Mesenchymal stem cell (in vitro differentiated cells and primary cell): ENCODE measurements at regions not wholly inside any gene's neighbourhood (a gene's known extent, or its start where the extent isn't known, plus 50 kb on each side); places are given as distances from the start of the nearest gene placed in this dataset.

Experiments
- DNase-seq: peaks from one replicate; pipeline ENCODE4 v3.0.0-alpha.2; 2013
- H2AFZ ChIP-seq: one replicate; pipeline ENCODE4 v1.6.1; 2013; ENCODE audit warnings: low read depth, mild to moderate bottlenecking, control low read depth, inconsistent platforms, low read length, moderate library complexity
- H2AK5ac ChIP-seq: 2 replicates; pipeline ENCODE4 v1.6.1; 2013; ENCODE audit warnings: low read length, moderate library complexity, mild to moderate bottlenecking, inconsistent platforms; ENCODE audit not compliant: severe bottlenecking
- H2BK120ac ChIP-seq: one replicate; pipeline ENCODE4 v1.6.1; 2013; ENCODE audit warnings: low read depth, mild to moderate bottlenecking, inconsistent platforms, low read length, moderate library complexity
- H2BK12ac ChIP-seq, 2 experiments: one replicate each; pipeline ENCODE4 v1.6.1; 2013; ENCODE audit warnings: inconsistent platforms in 2 of 2, low read length in 2 of 2, mild to moderate bottlenecking in 2 of 2, moderate library complexity in 2 of 2, control low read depth in 1 of 2
- H2BK15ac ChIP-seq: one replicate; pipeline ENCODE4 v1.6.1; 2013; ENCODE audit warnings: mild to moderate bottlenecking, low read depth, inconsistent platforms; ENCODE audit not compliant: poor library complexity, severe bottlenecking
- H2BK5ac ChIP-seq: 2 replicates; pipeline ENCODE4 v1.6.1; 2013; ENCODE audit warnings: low read depth, mild to moderate bottlenecking, low read length, control low read depth, inconsistent platforms; ENCODE audit not compliant: poor library complexity, severe bottlenecking
- H3K14ac ChIP-seq, 2 experiments: one replicate each; pipeline ENCODE4 v1.6.1; 2013; ENCODE audit warnings: inconsistent platforms in 2 of 2, low read length in 2 of 2, control low read depth in 1 of 2, mild to moderate bottlenecking in 1 of 2, moderate library complexity in 1 of 2
- H3K18ac ChIP-seq, 2 experiments: one replicate each; pipeline ENCODE4 v1.6.1; 2013; ENCODE audit warnings: inconsistent platforms in 2 of 2, low read length in 2 of 2, control low read depth in 1 of 2, low read depth in 1 of 2, mild to moderate bottlenecking in 1 of 2
- H3K23ac ChIP-seq, 2 experiments: one replicate each; pipeline ENCODE4 v1.6.1; 2013; ENCODE audit warnings: inconsistent platforms in 2 of 2, low read length in 2 of 2, mild to moderate bottlenecking in 2 of 2, moderate library complexity in 2 of 2, control low read depth in 1 of 2
- H3K27ac ChIP-seq: 2 replicates; pipeline ENCODE4 v1.5.1; 2013; ENCODE audit warnings: mild to moderate bottlenecking, moderate library complexity, low read length, control low read depth, inconsistent platforms; ENCODE audit not compliant: poor library complexity, severe bottlenecking
- H3K27me3 ChIP-seq, 2 experiments: 2 replicates each; pipeline versions ENCODE4 v1.6.1 to v1.7.0; 2013; ENCODE audit warnings: low read length in 2 of 2, mild to moderate bottlenecking in 2 of 2, moderate library complexity in 2 of 2, control low read depth in 1 of 2, inconsistent platforms in 1 of 2; ENCODE audit not compliant: control insufficient read depth in 1 of 2, insufficient read depth in 1 of 2
- H3K36me3 ChIP-seq, 2 experiments: 2 replicates each; pipeline versions ENCODE4 v1.6.1 to v1.7.0; 2013; ENCODE audit warnings: low read length in 2 of 2, control low read depth in 1 of 2, inconsistent platforms in 1 of 2, low read depth in 1 of 2, mild to moderate bottlenecking in 1 of 2; ENCODE audit not compliant: insufficient read depth in 2 of 2, control insufficient read depth in 1 of 2
- H3K4ac ChIP-seq, 2 experiments: one replicate each; pipeline ENCODE4 v1.6.1; 2013; ENCODE audit warnings: inconsistent platforms in 2 of 2, low read length in 2 of 2, mild to moderate bottlenecking in 2 of 2, moderate library complexity in 2 of 2, control low read depth in 1 of 2, low read depth in 1 of 2
- H3K4me1 ChIP-seq: 2 replicates; pipeline ENCODE4 v1.6.1; 2013; ENCODE audit warnings: low read depth, low read length, control low read depth; ENCODE audit not compliant: control insufficient read depth, insufficient read depth
- H3K4me2 ChIP-seq: 2 replicates; pipeline ENCODE4 v1.6.1; 2013; ENCODE audit warnings: low read length, mild to moderate bottlenecking, inconsistent platforms; ENCODE audit not compliant: poor library complexity, severe bottlenecking
- H3K4me3 ChIP-seq, 2 experiments: 2 replicates each; pipeline versions ENCODE4 v1.5.1 to v1.7.0; 2013; ENCODE audit warnings: low read length in 2 of 2, mild to moderate bottlenecking in 2 of 2, control low read depth in 1 of 2, low read depth in 1 of 2; ENCODE audit not compliant: insufficient read depth in 1 of 2
- H3K79me1 ChIP-seq: replicated peaks from 2 replicates; pipeline ENCODE4 v1.6.1; 2013; ENCODE audit warnings: mild to moderate bottlenecking, control low read depth, low read length, inconsistent platforms; ENCODE audit not compliant: poor library complexity, severe bottlenecking
- H3K9ac ChIP-seq: 2 replicates; pipeline ENCODE4 v1.7.0; 2013; ENCODE audit warnings: mild to moderate bottlenecking, low read length, moderate library complexity
- H3K9me3 ChIP-seq: 2 replicates; pipeline ENCODE4 v1.7.0; 2013; ENCODE audit warnings: mild to moderate bottlenecking, low read length; ENCODE audit not compliant: control insufficient read depth
- H4K8ac ChIP-seq: one replicate; pipeline ENCODE4 v1.6.1; 2013; ENCODE audit warnings: inconsistent platforms, mild to moderate bottlenecking, low read length, moderate library complexity
- H4K91ac ChIP-seq: one replicate; pipeline ENCODE4 v1.6.1; 2013; ENCODE audit warnings: mild to moderate bottlenecking, low read length, inconsistent platforms
- WGBS: methylation state at CpG from one replicate; pipeline ENCODE4 v1.1.7; 2013; ENCODE audit warnings: mixed read lengths; 5-methylcytosine and 5-hydroxymethylcytosine counted together

DNA sequence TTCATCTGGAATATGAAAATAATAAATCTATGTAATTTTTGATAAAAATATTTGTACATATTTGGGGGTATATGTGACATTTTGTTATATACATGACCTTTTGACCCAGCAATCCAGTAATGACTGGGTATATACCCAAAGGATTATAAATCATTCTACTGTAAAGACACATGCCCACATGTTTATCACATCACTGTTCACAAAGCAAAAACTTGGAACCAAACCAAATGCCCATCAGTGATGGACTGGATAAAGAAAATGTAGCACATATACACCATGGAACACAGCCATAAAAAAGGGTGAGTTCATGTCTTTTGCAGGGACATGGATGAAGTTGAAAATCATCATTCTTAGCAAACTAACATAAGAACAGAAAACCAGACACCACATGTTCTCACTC, 472.1 kb upstream of the DDX18 start:
- Histone ChIP-seq H3K9me3 (peaks cover 3% of the 10 kb centered on the region), H3K4me1 (no peaks in the 10 kb centered on the region), H3K23ac (no peak overlapping the region), H3K14ac (no peak overlapping the region), H3K36me3 (no peaks in the 10 kb centered on the region), H3K79me1 (no peaks in the 10 kb centered on the region), H2BK12ac (no peak overlapping the region), H3K27ac (no peak overlapping the region), H2BK120ac (no peak overlapping the region), H4K91ac (no peak overlapping the region), H2BK15ac (no peak overlapping the region), H3K4me3 (no peak overlapping the region), H3K4ac (no peak overlapping the region), H3K27me3 (no peaks in the 10 kb centered on the region), H2AFZ (no peak overlapping the region), H3K18ac (no peak overlapping the region), H2AK5ac (no peak overlapping the region), H4K8ac (no peak overlapping the region), H2BK5ac (no peak overlapping the region), H3K9ac (no peak overlapping the region), H3K4me2 (no peak overlapping the region)
- no peak for DNase-seq

DNA sequence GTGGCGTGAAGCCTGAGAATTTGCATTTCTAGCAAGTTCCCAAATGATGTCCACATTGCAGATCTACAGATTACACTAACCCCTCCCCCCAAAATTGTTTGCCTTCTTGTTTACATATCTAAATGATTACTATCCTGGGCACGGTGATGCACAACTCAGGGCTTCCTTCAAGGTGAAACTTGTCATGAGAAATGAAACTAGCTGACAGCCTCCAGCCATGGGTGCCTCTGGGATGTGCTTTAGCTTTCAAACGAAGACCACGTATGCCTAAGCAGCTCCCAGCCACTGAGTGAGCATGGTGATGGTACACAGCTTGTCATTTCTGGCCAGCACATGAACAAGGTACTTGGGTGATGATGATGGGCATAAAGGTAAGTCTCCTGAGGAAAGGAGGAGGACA, 464.8 kb upstream of the DDX18 start:
- 73% methylated on average over 4 of the region's 4 CpGs for WGBS

DNA sequence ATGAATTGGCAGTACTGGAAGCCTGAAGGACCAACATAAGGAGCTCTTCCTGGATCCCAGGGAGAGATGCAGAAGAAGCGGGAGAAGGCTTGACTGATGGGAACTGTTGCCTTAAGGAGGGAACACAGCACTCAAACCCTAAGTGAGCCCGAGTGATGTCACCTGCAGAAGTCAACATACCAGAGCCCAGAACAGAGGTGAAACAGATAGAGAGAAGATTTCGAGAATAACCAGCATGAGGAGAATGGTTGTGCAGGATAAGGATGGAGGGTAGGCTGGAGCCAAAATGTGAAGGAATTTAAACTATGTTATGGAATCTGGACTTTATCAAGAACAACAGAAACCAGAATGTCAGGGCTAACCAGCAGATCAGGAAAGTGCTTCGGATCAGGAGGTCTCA, 463.1 kb upstream of the DDX18 start:
- Histone ChIP-seq H3K36me3 (no peaks in the 10 kb centered on the region), H3K18ac (no peak overlapping the region), H3K23ac (no peak overlapping the region), H2AK5ac (no peak overlapping the region), H3K9ac (no peak overlapping the region), H3K27me3 (no peaks in the 10 kb centered on the region), H3K4me3 (no peak overlapping the region), H3K27ac (no peak overlapping the region), H2BK5ac (no peak overlapping the region), H3K4me2 (no peak overlapping the region), H2AFZ (no peak overlapping the region), H4K8ac (no peak overlapping the region), H3K9me3 (peaks cover 5% of the 10 kb centered on the region), H4K91ac (no peak overlapping the region), H3K4me1 (no peaks in the 10 kb centered on the region), H3K4ac (no peak overlapping the region), H2BK15ac (no peak overlapping the region), H3K79me1 (no peaks in the 10 kb centered on the region), H3K14ac (no peak overlapping the region), H2BK120ac (no peak overlapping the region), H2BK12ac (no peak overlapping the region)
- no peak for DNase-seq
- 68% methylated on average over 4 of the region's 4 CpGs for WGBS

More for the DNA sequence above, 464.8 kb upstream of the DDX18 start:
- no peak overlapping the region for H3K4ac ChIP-seq
- no peak overlapping the region for H2BK15ac ChIP-seq
- no peaks in the 10 kb centered on the region for H3K4me1 ChIP-seq
- no peak overlapping the region for H3K4me2 ChIP-seq
- H2AK5ac ChIP-seq: no peak overlapping the region
- H2BK120ac ChIP-seq: no peak overlapping the region
- H3K9me3 ChIP-seq: peaks cover 5% of the 10 kb centered on the region
- H3K79me1 ChIP-seq: no peaks in the 10 kb centered on the region
- no peak overlapping the region for H3K18ac ChIP-seq
- H2BK5ac ChIP-seq: no peak overlapping the region
- no peak overlapping the region for H4K8ac ChIP-seq
- H4K91ac ChIP-seq: no peak overlapping the region
- no peak overlapping the region for H2BK12ac ChIP-seq
- H2AFZ ChIP-seq: no peak overlapping the region
- DNase-seq: no peak
- H3K14ac ChIP-seq: no peak overlapping the region
- H3K36me3 ChIP-seq: no peaks in the 10 kb centered on the region
- no peak overlapping the region for H3K4me3 ChIP-seq
- no peak overlapping the region for H3K23ac ChIP-seq
- H3K27me3 ChIP-seq: no peaks in the 10 kb centered on the region
- H3K27ac ChIP-seq: no peak overlapping the region
- H3K9ac ChIP-seq: no peak overlapping the region

DNA sequence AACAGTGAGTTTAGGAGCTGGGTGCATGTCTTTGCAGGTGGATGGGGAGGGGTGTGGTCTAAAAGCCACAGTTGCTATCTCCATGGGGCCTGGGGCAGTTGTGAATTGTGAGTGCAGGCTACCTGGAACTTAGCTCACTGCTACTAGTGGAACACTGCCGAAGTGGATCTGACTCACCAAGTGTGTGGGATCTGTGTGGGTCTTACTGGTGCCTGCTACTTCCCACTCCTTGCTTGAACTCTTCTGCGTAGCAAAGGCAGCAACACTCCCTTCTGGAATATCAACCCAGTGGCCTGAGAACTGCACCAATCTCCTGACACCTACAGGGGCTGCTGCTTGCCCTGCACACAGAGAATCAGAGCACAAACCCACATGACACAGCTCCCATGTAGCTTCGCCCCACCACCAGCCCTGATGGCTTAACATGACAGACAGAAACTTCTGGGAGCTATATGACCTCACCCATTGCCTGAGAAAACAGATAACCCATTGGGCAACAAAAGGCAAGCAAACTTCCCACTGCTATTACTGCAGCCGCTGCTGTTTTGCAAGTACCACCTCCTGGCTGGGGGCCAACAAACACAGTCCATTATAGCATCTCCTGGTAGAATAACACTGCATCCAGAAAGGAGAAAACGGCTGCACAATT, 455.1 kb upstream of the DDX18 start:
- H2AFZ ChIP-seq: no peak overlapping the region
- H3K4me3 ChIP-seq: no peak overlapping the region
- H4K8ac ChIP-seq: no peak overlapping the region
- H3K4ac ChIP-seq: no peak overlapping the region
- no peaks in the 10 kb centered on the region for H3K27me3 ChIP-seq
- H3K27ac ChIP-seq: no peak overlapping the region
- H2AK5ac ChIP-seq: no peak overlapping the region
- no peak overlapping the region for H2BK120ac ChIP-seq
- H3K14ac ChIP-seq: no peak overlapping the region
- H3K79me1 ChIP-seq: no peaks in the 10 kb centered on the region
- no peak overlapping the region for H2BK15ac ChIP-seq
- DNase-seq: no peak
- H2BK5ac ChIP-seq: no peak overlapping the region
- H3K18ac ChIP-seq: no peak overlapping the region
- 76% methylated on average over 5 of the region's 5 CpGs for WGBS
- H4K91ac ChIP-seq: no peak overlapping the region
- no peaks in the 10 kb centered on the region for H3K36me3 ChIP-seq
- no peak overlapping the region for H3K9ac ChIP-seq
- no peak overlapping the region for H3K23ac ChIP-seq
- peaks cover 10% of the 10 kb centered on the region for H3K9me3 ChIP-seq
- H3K4me2 ChIP-seq: no peak overlapping the region
- no peak overlapping the region for H2BK12ac ChIP-seq
- no peaks in the 10 kb centered on the region for H3K4me1 ChIP-seq
